ENCODE measurements at regions not wholly inside any gene's neighbourhood (a gene's known extent, or its start where the extent isn't known, plus 50 kb on each side); places are given as distances from the start of the nearest gene placed in this dataset.

DNA sequence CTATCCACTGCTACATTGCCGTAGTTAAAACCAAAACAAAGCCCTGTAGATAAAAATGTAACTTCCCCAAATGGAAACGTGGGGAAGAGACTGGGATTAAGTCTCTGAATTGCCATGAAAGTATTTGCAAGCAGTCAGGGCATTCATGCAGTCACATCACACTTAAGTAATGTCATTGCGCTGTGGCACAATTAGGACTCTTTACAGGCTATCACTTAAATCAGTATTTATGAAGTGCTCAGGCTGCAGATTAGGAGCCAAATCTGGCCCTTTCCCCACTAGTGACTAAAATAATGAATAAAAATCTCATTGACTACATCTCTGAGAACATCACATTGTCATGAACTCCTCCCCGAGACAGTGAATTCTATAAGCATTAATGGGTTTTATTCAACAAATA lies 300.9 kb downstream of the ICOS start:
- H2AFZ ChIP-seq (ENCODE audit: low read length), result no peak overlapping the region
- no peaks in the 10 kb centered on the region for H3K36me3 ChIP-seq (ENCODE audit: insufficient read depth, low read length)
- no peaks in the 10 kb centered on the region for H4K20me1 ChIP-seq (ENCODE audit: insufficient read depth, low read length)
- no peaks in the 10 kb centered on the region for H3K27me3 ChIP-seq (ENCODE audit: insufficient read depth, low read length)
- H3K9me2 ChIP-seq (ENCODE audit: low read depth, low read length), result no peaks in the 10 kb centered on the region
- no peaks in the 10 kb centered on the region for H3K4me1 ChIP-seq (ENCODE audit: insufficient read depth, low read length, severe bottlenecking)
- no peak overlapping the region for H3K4me3 ChIP-seq (ENCODE audit: low read depth, low read length, poor library complexity, severe bottlenecking)
- no peak overlapping the region for H3K27ac ChIP-seq (ENCODE audit: low read depth, low read length, poor library complexity, severe bottlenecking)
- H3K4me2 ChIP-seq (ENCODE audit: low read length), result no peak overlapping the region
- TF ChIP-seq CTCF (IDR thresholded peaks at IDR 0.05; ENCODE audit: low read length), result no peak
- no peak for TF ChIP-seq EZH2 (IDR thresholded peaks at IDR 0.05; ENCODE audit: borderline replicate concordance, low read length)
- no peaks in the 10 kb centered on the region for H3F3A ChIP-seq (ENCODE audit: insufficient read depth, low read length)
- no peak overlapping the region for H3K9ac ChIP-seq (ENCODE audit: low read length)
- no peaks in the 10 kb centered on the region for H3K79me2 ChIP-seq (ENCODE audit: insufficient read depth, low read length)
- no peaks in the 10 kb centered on the region for H3K9me3 ChIP-seq (ENCODE audit: low read length)

DNA sequence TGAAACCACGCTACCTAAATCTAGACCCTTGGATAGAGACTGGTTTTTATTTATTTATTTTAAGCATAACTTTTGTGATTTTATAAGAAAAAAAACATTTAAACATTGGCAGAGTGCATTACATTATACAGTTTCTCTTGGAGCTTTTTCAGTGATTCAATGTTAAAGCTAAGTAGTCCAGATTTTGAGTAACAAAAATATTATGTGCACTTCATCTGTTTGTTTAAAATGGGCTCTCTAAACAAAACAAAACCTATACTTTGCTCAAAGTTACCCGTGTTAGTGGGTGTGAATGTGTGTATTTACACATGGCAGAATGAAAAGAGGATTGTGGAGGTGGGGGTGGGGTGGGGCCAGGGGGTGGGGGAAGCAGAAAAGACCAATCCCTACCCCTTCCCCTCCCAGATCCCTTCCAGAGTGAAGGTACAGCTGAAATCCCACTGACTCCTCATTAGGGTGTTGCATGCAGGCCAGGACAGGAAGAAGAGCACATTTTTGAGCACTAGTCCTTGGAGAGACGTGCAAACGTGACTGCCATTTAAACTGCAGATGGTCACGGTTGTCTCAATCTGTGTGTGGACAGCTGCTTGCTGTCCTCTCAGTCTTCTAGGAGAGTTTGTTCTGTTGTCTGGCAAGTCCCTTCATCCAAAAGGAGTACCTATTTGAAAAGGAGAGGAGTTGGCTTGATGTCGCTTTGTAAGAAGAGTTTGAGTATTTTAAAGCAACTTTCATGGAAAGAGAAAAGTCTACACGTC lies 303.0 kb downstream of the ICOS start:
- Histone ChIP-seq H3K9me2 (ENCODE audit: low read depth, low read length) (no peaks in the 10 kb centered on the region), H3K27ac (ENCODE audit: low read depth, low read length, poor library complexity, severe bottlenecking) (no peak overlapping the region), H3K9me3 (ENCODE audit: low read length) (no peaks in the 10 kb centered on the region), H3F3A (ENCODE audit: insufficient read depth, low read length) (no peaks in the 10 kb centered on the region), H3K4me2 (ENCODE audit: low read length) (no peak overlapping the region), H3K79me2 (ENCODE audit: insufficient read depth, low read length) (no peaks in the 10 kb centered on the region), H3K9ac (ENCODE audit: low read length) (no peak overlapping the region), H3K27me3 (ENCODE audit: insufficient read depth, low read length) (no peaks in the 10 kb centered on the region), H3K4me1 (ENCODE audit: insufficient read depth, low read length, severe bottlenecking) (no peaks in the 10 kb centered on the region), H2AFZ (ENCODE audit: low read length) (no peak overlapping the region), H4K20me1 (ENCODE audit: insufficient read depth, low read length) (no peaks in the 10 kb centered on the region), H3K4me3 (ENCODE audit: low read depth, low read length, poor library complexity, severe bottlenecking) (no peak overlapping the region), H3K36me3 (ENCODE audit: insufficient read depth, low read length) (no peaks in the 10 kb centered on the region)
- no peak for TF ChIP-seq EZH2 (IDR thresholded peaks at IDR 0.05; ENCODE audit: borderline replicate concordance, low read length)
- no peak for TF ChIP-seq CTCF (IDR thresholded peaks at IDR 0.05; ENCODE audit: low read length)

DNA sequence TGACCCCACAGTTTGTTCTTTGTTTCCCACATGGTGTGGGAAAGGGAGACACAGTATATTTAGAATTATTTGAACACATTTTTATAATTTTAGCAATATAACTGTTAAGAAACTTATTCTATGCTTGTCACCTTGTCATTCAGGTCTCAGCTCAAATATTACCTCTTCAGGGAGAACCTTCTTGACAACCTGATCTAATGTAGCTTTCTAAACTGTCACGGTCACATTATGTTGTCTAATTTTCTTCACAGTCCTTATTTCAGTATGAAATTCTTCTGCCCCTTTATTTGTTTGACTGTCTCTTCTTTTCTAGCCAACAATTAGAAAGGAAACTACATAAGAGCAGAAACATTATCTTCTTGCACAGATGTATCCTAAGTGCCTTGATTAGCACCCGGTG lies 304.3 kb upstream of the PARD3B start:
- H3K27me3 ChIP-seq (ENCODE audit: insufficient read depth, low read length), result no peaks in the 10 kb centered on the region
- H3K4me2 ChIP-seq (ENCODE audit: low read length), result no peak overlapping the region
- no peaks in the 10 kb centered on the region for H3K79me2 ChIP-seq (ENCODE audit: insufficient read depth, low read length)
- no peak overlapping the region for H3K9ac ChIP-seq (ENCODE audit: low read length)
- no peaks in the 10 kb centered on the region for H3K9me3 ChIP-seq (ENCODE audit: low read length)
- H3K4me1 ChIP-seq (ENCODE audit: insufficient read depth, low read length, severe bottlenecking), result no peaks in the 10 kb centered on the region
- H3K9me2 ChIP-seq (ENCODE audit: low read depth, low read length), result no peaks in the 10 kb centered on the region
- H3K27ac ChIP-seq (ENCODE audit: low read depth, low read length, poor library complexity, severe bottlenecking), result no peak overlapping the region
- no peaks in the 10 kb centered on the region for H3F3A ChIP-seq (ENCODE audit: insufficient read depth, low read length)
- H3K36me3 ChIP-seq (ENCODE audit: insufficient read depth, low read length), result no peaks in the 10 kb centered on the region
- no peak for TF ChIP-seq CTCF (IDR thresholded peaks at IDR 0.05; ENCODE audit: low read length)
- TF ChIP-seq EZH2 (IDR thresholded peaks at IDR 0.05; ENCODE audit: borderline replicate concordance, low read length), result no peak
- H3K4me3 ChIP-seq (ENCODE audit: low read depth, low read length, poor library complexity, severe bottlenecking), result no peak overlapping the region
- no peaks in the 10 kb centered on the region for H4K20me1 ChIP-seq (ENCODE audit: insufficient read depth, low read length)
- H2AFZ ChIP-seq (ENCODE audit: low read length), result no peak overlapping the region
